A549 (cell line): ENCODE measurements at regions not wholly inside any gene's neighbourhood (a gene's known extent, or its start where the extent isn't known, plus 50 kb on each side); places are given as distances from the start of the nearest gene placed in this dataset.

Source experiments
- ATAC-seq, 2 experiments: fragments of 200-7000 bp in 1 of 2; fragments of >200 bp in 1 of 2; cut with Nextera tagmentation in 1 of 2; cut with Tn5 transposase in 1 of 2; 3 replicates each; pipeline versions ENCODE4 v1.8.0 to v1.9.1; 2018 to 2020; ENCODE audit warnings: mild to moderate bottlenecking in 1 of 2, moderate library complexity in 1 of 2
- CTCF ChIA-PET: fragments of 300-600 bp; sonication (Branson Sonifier 250); formaldehyde crosslinking; extraction: SDS; loops from one replicate; lab custom pipeline; 2021; ENCODE audit warnings: antibody characterized with exemption, inconsistent platforms; lab: Yijun Ruan, JAX
- POLR2A ChIA-PET: fragments of 350-600 bp; formaldehyde crosslinking; extraction: SDS; loops from one replicate; lab custom pipeline; 2021; ENCODE audit warnings: antibody characterized with exemption, inconsistent platforms; lab: Yijun Ruan, JAX
- DNase-seq, 2 experiments: peaks; one replicate each; pipeline versions ENCODE4 v3.0.0 to v3.0.0-alpha.2; 2011 to 2016; ENCODE audit warnings: low read depth in 1 of 2, low spot score in 1 of 2
- FAIRE-seq: peaks from 2 replicates; lab custom pipeline; 2011; peaks lifted over from hg19 to GRCh38; lab: Jason Lieb, UNC
- H3K27ac ChIP-seq, 2 experiments: fragments of >200 bp; sonication (Bioruptor Twin); formaldehyde crosslinking; 3 replicates each; pipeline ENCODE4 v1.5.1; 2016 to 2017
- H3K4me1 ChIP-seq: fragments of >200 bp; sonication (Bioruptor Twin); formaldehyde crosslinking; 3 replicates; pipeline ENCODE4 v1.6.1; 2016
- H3K4me2 ChIP-seq: fragments of >200 bp; sonication (Bioruptor Twin); formaldehyde crosslinking; 3 replicates; pipeline ENCODE4 v1.6.1; 2016
- H3K4me3 ChIP-seq: fragments of >200 bp; sonication (Bioruptor Twin); formaldehyde crosslinking; 3 replicates; pipeline ENCODE4 v1.5.1; 2016
- H3K9me3 ChIP-seq: fragments of >200 bp; sonication (Bioruptor Twin); formaldehyde crosslinking; 3 replicates; pipeline ENCODE4 v1.6.1; 2016
- BHLHE40 ChIP-seq: IDR thresholded peaks from 2 replicates; pipeline ENCODE4 v1.6.1; 2012; ENCODE audit warnings: low read depth, low read length, inconsistent platforms
- CHD4 ChIP-seq: fragments of 200-600 bp; sonication (generic); IDR thresholded peaks from 2 replicates; pipeline ENCODE4 v1.6.1; 2016; ENCODE audit warnings: antibody characterized with exemption, mild to moderate bottlenecking, borderline replicate concordance
- EHF ChIP-seq: fragments of 250-450 bp; sonication (Bioruptor Pico); IDR thresholded peaks from 2 replicates; pipeline ENCODE4 v1.5.0; 2020; ENCODE audit warnings: mild to moderate bottlenecking
- EP300 ChIP-seq, 2 experiments: fragments of >200 bp; sonication (Bioruptor Twin); formaldehyde crosslinking; IDR thresholded peaks; 2 replicates in 1 of 2; 3 replicates in 1 of 2; pipeline ENCODE4 v1.6.1; 2016 to 2017
- FOSB ChIP-seq: fragments of 250-450 bp; sonication (Bioruptor Pico); IDR thresholded peaks from 2 replicates; pipeline ENCODE4 v1.5.0; 2020; ENCODE audit warnings: mild to moderate bottlenecking, moderate library complexity
- HDAC2 ChIP-seq: fragments of 200-600 bp; sonication (generic); IDR thresholded peaks from 2 replicates; pipeline ENCODE4 v1.6.1; 2016
- JUNB ChIP-seq: fragments of >200 bp; sonication (Bioruptor Twin); formaldehyde crosslinking; IDR thresholded peaks from 2 replicates; pipeline ENCODE4 v1.6.1; 2016
- KDM1A ChIP-seq: fragments of 200-600 bp; sonication (generic); IDR thresholded peaks from 2 replicates; pipeline ENCODE4 v1.6.1; 2016; ENCODE audit warnings: low read depth, mild to moderate bottlenecking
- NFE2L2 ChIP-seq: fragments of 150-350 bp; conservative IDR thresholded peaks from 2 replicates; pipeline ENCODE4 v1.6.1; 2014; ENCODE audit warnings: low read length
- NPAS2 ChIP-seq: fragments of 250-450 bp; sonication (Bioruptor Pico); IDR thresholded peaks from 2 replicates; pipeline ENCODE4 v1.8.0; 2022; ENCODE audit warnings: mild to moderate bottlenecking, moderate library complexity, borderline replicate concordance
- POLR2AphosphoS2 ChIP-seq: conservative IDR thresholded peaks from 2 replicates; pipeline ENCODE4 v1.6.1; 2012; ENCODE audit warnings: low read length, improper control_type of control experiment, inconsistent platforms
- RAD21 ChIP-seq, 2 experiments: fragments of >200 bp in 1 of 2; sonication (Bioruptor Twin) in 1 of 2; formaldehyde crosslinking in 1 of 2; IDR thresholded peaks in 1 of 2; conservative IDR thresholded peaks in 1 of 2; 2 replicates in 1 of 2; 3 replicates in 1 of 2; pipeline ENCODE4 v1.6.1; 2012 to 2018; ENCODE audit warnings: inconsistent platforms in 1 of 2
- RARB ChIP-seq: fragments of 250-450 bp; sonication (Bioruptor Pico); IDR thresholded peaks from 2 replicates; pipeline ENCODE4 v1.8.0; 2021; ENCODE audit warnings: mild to moderate bottlenecking, moderate library complexity
- RFX5 ChIP-seq: fragments of 450-650 bp; IDR thresholded peaks from 2 replicates; pipeline ENCODE4 v1.7.1; 2014; ENCODE audit warnings: antibody characterized with exemption, mild to moderate bottlenecking, moderate library complexity
- RNF2 ChIP-seq: fragments of 200-600 bp; sonication (generic); IDR thresholded peaks from 2 replicates; pipeline ENCODE4 v1.6.1; 2016; ENCODE audit warnings: low read depth, mild to moderate bottlenecking, antibody characterized with exemption, moderate library complexity, borderline replicate concordance
- SREBF2 ChIP-seq: fragments of 450-650 bp; IDR thresholded peaks from 2 replicates; pipeline ENCODE4 v1.6.1; 2014; ENCODE audit warnings: mild to moderate bottlenecking, moderate library complexity
- TP53 ChIP-seq: fragments of 250-450 bp; sonication (Bioruptor Pico); IDR thresholded peaks from 2 replicates; pipeline ENCODE4 v1.5.0; 2021; ENCODE audit warnings: mild to moderate bottlenecking, moderate library complexity
- ZC3H11A ChIP-seq: fragments of 450-650 bp; IDR thresholded peaks from 2 replicates; pipeline ENCODE4 v1.6.1; 2014; ENCODE audit warnings: antibody characterized with exemption, mild to moderate bottlenecking
- ZNF302 ChIP-seq: fragments of 250-450 bp; sonication (Bioruptor Pico); IDR thresholded peaks from 2 replicates; pipeline ENCODE4 v1.9.0; 2021; ENCODE audit warnings: inconsistent platforms, mild to moderate bottlenecking, moderate library complexity
- ZSCAN20 ChIP-seq: fragments of 250-450 bp; sonication (Bioruptor Pico); IDR thresholded peaks from 2 replicates; pipeline ENCODE4 v1.8.0; 2022; ENCODE audit warnings: mild to moderate bottlenecking, moderate library complexity
- WGBS: methylation state at CpG from one replicate; pipeline ENCODE4 v1.1.6; 2017; ENCODE audit errors: missing lambda C conversion rate; 5-methylcytosine and 5-hydroxymethylcytosine counted together
- TF ChIP-seq, protein P1 (sequence below): fragments of 450-650 bp; IDR thresholded peaks from 2 replicates; pipeline ENCODE4 v1.6.1; 2014; ENCODE audit warnings: antibody characterized with exemption
- TF ChIP-seq, protein P2 (sequence below): IDR thresholded peaks from 2 replicates; pipeline ENCODE4 v1.6.1; 2012
- TF ChIP-seq, protein P3 (sequence below): fragments of >200 bp; sonication (Bioruptor Twin); formaldehyde crosslinking; IDR thresholded peaks from 2 replicates; pipeline ENCODE4 v1.6.1; 2016

DNA sequence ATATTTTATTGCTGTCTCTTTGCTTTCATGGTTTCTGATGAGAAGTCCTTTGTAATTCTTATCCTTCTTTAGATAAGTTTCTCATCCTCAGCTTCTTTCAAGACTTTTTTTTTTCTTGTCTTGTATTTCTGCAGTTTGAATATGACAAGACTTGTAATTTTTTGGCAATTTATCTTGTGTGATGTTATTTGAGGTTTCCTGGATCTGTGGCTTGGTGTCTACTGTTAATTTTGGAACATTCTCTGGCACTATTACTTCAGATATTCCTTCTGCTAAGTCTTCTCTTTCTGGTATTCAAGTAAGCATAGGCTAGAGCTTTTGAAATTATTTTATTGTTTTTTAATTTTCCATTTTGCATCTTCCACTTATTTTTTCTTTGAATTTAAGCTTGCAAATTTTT, 1083.2 kb downstream of the CNTNAP5 start:
- FAIRE-seq (no peak), ATAC-seq (no peak), DNase-seq (no peak)
- Histone ChIP-seq H3K27ac (no peak overlapping the region), H3K4me3 (no peak overlapping the region), H3K9me3 (no peaks in the 10 kb centered on the region), H3K4me1 (no peaks in the 10 kb centered on the region), H3K4me2 (no peak overlapping the region)
- ChIA-PET CTCF (no interaction called here), POLR2A (no interaction called here)
- no peak for TF ChIP-seq ZC3H11A
- TF ChIP-seq RFX5 = no peak
- no peak for TF ChIP-seq ZNF302
- TF ChIP-seq KDM1A = no peak
- TF ChIP-seq NFE2L2 = no peak
- TF ChIP-seq HDAC2 = no peak
- no peak for TF ChIP-seq SREBF2
- TF ChIP-seq EP300 (IDR thresholded peaks at IDR 0.05) = no peak
- TF ChIP-seq, protein P1, sequence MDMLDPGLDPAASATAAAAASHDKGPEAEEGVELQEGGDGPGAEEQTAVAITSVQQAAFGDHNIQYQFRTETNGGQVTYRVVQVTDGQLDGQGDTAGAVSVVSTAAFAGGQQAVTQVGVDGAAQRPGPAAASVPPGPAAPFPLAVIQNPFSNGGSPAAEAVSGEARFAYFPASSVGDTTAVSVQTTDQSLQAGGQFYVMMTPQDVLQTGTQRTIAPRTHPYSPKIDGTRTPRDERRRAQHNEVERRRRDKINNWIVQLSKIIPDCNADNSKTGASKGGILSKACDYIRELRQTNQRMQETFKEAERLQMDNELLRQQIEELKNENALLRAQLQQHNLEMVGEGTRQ = no peak
- no peak for TF ChIP-seq RNF2
- TF ChIP-seq CHD4 = no peak
- no peak for TF ChIP-seq POLR2AphosphoS2
- no peak for TF ChIP-seq EHF (CRISPR knock-in tag)
- TF ChIP-seq FOSB (CRISPR knock-in tag) = no peak
- TF ChIP-seq ZSCAN20 (CRISPR knock-in tag) = no peak
- TF ChIP-seq, protein P2, sequence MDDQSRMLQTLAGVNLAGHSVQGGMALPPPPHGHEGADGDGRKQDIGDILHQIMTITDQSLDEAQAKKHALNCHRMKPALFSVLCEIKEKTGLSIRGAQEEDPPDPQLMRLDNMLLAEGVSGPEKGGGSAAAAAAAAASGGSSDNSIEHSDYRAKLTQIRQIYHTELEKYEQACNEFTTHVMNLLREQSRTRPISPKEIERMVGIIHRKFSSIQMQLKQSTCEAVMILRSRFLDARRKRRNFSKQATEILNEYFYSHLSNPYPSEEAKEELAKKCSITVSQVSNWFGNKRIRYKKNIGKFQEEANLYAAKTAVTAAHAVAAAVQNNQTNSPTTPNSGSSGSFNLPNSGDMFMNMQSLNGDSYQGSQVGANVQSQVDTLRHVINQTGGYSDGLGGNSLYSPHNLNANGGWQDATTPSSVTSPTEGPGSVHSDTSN = no peak
- no peak for TF ChIP-seq NPAS2 (CRISPR knock-in tag)
- no peak for TF ChIP-seq JUNB

DNA sequence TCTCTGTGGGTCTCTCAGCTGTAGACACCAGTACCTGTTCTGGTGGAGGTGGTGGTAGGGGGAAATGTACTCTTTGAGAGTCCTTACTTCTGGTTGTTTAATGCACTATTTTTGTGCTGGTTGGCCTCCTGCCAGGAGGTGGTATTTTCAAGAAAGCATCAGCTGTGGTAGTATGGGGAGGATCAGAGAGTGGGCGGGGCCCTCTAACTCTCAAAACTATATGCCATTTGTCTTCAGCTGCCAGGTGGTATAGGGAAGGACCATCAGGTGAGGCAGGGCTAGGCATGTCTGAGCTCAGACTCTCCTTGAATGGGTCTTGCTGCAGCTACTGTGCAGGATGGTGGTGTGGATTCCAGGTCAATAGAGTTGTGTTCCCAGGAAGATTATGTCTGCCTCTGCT, 1100.8 kb downstream of the CNTNAP5 start:
- Histone ChIP-seq H3K4me3 (no peak overlapping the region), H3K9me3 (no peaks in the 10 kb centered on the region; the same call in 2 of the 3 replicates), H3K4me2 (no peak overlapping the region), H3K27ac (no peak overlapping the region), H3K4me1 (no peaks in the 10 kb centered on the region)
- FAIRE-seq (no peak), DNase-seq (no peak), ATAC-seq (no peak)
- ChIA-PET POLR2A (no interaction called here), CTCF (no interaction called here)
- TF ChIP-seq BHLHE40 = no peak
- TF ChIP-seq KDM1A = no peak
- TF ChIP-seq FOSB (CRISPR knock-in tag) = no peak
- WGBS = 0% methylated on average over 1 of the region's 1 CpG

DNA sequence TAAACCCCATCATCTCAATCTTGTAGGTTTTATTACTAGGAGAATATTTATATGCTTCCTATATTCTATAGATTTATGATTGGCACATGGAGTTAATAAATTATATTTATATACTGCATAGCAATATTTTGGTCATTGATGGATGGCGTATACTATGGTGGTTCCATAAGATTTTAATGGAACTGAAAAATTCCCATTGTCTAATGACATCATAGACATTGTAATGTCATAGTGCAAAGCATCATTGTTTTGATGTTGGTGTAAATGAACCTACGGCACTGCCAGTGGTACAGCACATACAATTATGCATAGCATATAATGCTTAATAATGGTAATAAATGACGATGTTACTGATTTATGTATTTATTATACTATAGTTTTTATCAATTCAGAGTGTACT, 1135.9 kb downstream of the CNTNAP5 start:
- TF ChIP-seq RAD21 (conservative IDR thresholded peaks at IDR 0.05 in 1 of 2, IDR thresholded peaks at IDR 0.05 in 1 of 2) (no peak), ZC3H11A (no peak), TP53 (no peak), RARB (CRISPR knock-in tag) (no peak), POLR2AphosphoS2 (no peak), NFE2L2 (no peak), ZNF302 (no peak), CHD4 (no peak)
- TF ChIP-seq, protein P3, sequence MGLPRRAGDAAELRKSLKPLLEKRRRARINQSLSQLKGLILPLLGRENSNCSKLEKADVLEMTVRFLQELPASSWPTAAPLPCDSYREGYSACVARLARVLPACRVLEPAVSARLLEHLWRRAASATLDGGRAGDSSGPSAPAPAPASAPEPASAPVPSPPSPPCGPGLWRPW = no peak
- TF ChIP-seq, all 56 proteins: peak for 0
- no peak overlapping the region for H3K27ac ChIP-seq
- POLR2A ChIA-PET = no interaction called here
- no peak for FAIRE-seq
- no peak overlapping the region for H3K4me3 ChIP-seq
- peaks cover 4% of the 10 kb centered on the region; the same call in 1 of the 3 replicates for H3K9me3 ChIP-seq
- no peak overlapping the region for H3K4me2 ChIP-seq
- 12% methylated on average over 3 of the region's 3 CpGs for WGBS
- DNase-seq = no peak
- H3K4me1 ChIP-seq = no peaks in the 10 kb centered on the region
- no peak for ATAC-seq
- CTCF ChIA-PET = no interaction called here
